H1 (cell line): ENCODE measurements at regions not wholly inside any gene's neighbourhood (a gene's known extent, or its start where the extent isn't known, plus 50 kb on each side); places are given as distances from the start of the nearest gene placed in this dataset.

Source experiments
- NANOG ChIP-seq: IDR thresholded peaks from 2 replicates; pipeline ENCODE4 v1.6.1; 2011; ENCODE audit warnings: low read length, low read depth, mild to moderate bottlenecking, inconsistent platforms; ENCODE audit not compliant: insufficient read depth, poor library complexity, severe bottlenecking
- NRF1 ChIP-seq: IDR thresholded peaks from 2 replicates; pipeline ENCODE4 v1.6.1; 2011; ENCODE audit warnings: mild to moderate bottlenecking, low read depth, low read length, improper control_type of control experiment
- RAD21 ChIP-seq, 2 experiments: IDR thresholded peaks in 1 of 2; conservative IDR thresholded peaks in 1 of 2; 2 replicates each; pipeline ENCODE4 v1.6.1; 2011; ENCODE audit warnings: low read depth in 2 of 2, low read length in 2 of 2, improper control_type of control experiment in 1 of 2, inconsistent platforms in 1 of 2, mild to moderate bottlenecking in 1 of 2, moderate library complexity in 1 of 2

DNA sequence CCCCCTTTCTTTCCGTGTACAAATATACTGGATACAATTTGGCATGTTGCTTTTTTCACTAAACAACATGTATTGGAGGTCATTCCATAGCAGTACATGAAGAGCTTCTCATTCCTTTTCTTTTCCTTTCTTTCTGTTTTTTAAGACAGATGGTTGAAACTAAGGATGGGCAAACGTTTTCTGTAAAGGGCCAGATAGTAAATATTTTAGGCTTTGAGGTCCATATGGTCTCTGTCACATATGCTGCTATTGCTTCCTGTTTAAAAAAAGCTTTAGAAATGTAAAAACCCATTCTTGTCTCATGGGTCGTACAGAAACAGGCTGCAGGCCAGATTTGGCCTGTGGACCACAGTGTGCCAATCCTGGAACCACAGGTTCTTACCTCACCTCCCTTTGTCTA is 160.1 kb downstream of the ACER2 start (continued):
- TF ChIP-seq NANOG (no peak), RAD21 (IDR thresholded peaks at IDR 0.05 in 1 of 2, conservative IDR thresholded peaks at IDR 0.05 in 1 of 2; ENCODE audit: low read depth in 2 of 2, low read length in 2 of 2) (no peak), NRF1 (no peak)
- TF ChIP-seq, all 59 proteins: peak for 0
